ENCODE measurements at regions not wholly inside any gene's neighbourhood (a gene's known extent, or its start where the extent isn't known, plus 50 kb on each side); places are given as distances from the start of the nearest gene placed in this dataset.
A peak's percentile ranks its signal among the peaks of the same experiment; 100 is the strongest.

DNA sequence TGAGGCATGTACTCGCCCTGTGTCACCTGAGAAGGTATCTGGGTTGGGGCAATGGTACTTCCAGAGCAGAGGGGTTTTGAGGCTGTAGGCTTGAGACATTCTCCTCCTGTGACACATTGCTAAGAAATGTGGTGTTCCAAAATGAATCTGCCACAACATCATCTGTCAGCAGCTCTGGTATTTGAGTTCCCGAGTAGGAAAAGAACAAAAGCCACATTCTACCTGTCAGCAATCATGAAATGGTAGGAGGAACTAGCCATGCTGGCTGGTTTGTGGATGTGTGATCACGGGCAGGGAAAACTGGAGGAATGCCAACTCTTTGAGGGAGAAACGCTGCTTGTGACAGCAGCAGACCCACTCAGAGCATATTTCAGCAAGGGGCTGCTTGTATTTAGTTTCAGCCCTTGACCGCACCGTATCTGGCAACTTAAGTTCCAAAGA lies 579.4 kb upstream of the TBL1XR1 start:
- Histone ChIP-seq H3K4me1 (ENCODE audit: low read length) (peaks cover 34% of the 10 kb centered on the region), H3K4me3 (ENCODE audit: low read length) (no peak overlapping the region), H3K9ac (ENCODE audit: low read length) (no peak overlapping the region), H3K36me3 (replicated peaks; ENCODE audit: insufficient read depth, low read length) (no peaks in the 10 kb centered on the region), H4K20me1 (ENCODE audit: insufficient read depth, low read length) (no peaks in the 10 kb centered on the region), H3K27me3 (replicated peaks; ENCODE audit: insufficient read depth, low read length) (no peaks in the 10 kb centered on the region), H3F3A (ENCODE audit: insufficient read depth, low read length) (no peaks in the 10 kb centered on the region; the same call in 1 of the 2 replicates), H3K27ac (ENCODE audit: low read length) (no peak overlapping the region), H2AFZ (ENCODE audit: low read length) (no peak overlapping the region), H3K4me2 (ENCODE audit: low read depth, low read length) (no peak overlapping the region), H3K9me3 (replicated peaks; ENCODE audit: insufficient read depth, low read length) (no peaks in the 10 kb centered on the region), H3K79me2 (ENCODE audit: low read length) (no peaks in the 10 kb centered on the region), H3K9me2 (replicated peaks; ENCODE audit: insufficient read depth, low read length) (no peaks in the 10 kb centered on the region)
- TF ChIP-seq, protein P1, sequence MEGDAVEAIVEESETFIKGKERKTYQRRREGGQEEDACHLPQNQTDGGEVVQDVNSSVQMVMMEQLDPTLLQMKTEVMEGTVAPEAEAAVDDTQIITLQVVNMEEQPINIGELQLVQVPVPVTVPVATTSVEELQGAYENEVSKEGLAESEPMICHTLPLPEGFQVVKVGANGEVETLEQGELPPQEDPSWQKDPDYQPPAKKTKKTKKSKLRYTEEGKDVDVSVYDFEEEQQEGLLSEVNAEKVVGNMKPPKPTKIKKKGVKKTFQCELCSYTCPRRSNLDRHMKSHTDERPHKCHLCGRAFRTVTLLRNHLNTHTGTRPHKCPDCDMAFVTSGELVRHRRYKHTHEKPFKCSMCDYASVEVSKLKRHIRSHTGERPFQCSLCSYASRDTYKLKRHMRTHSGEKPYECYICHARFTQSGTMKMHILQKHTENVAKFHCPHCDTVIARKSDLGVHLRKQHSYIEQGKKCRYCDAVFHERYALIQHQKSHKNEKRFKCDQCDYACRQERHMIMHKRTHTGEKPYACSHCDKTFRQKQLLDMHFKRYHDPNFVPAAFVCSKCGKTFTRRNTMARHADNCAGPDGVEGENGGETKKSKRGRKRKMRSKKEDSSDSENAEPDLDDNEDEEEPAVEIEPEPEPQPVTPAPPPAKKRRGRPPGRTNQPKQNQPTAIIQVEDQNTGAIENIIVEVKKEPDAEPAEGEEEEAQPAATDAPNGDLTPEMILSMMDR (IDR thresholded peaks at IDR 0.05; ENCODE audit: low read length) = no peak
- TF ChIP-seq EZH2 (optimal IDR thresholded peaks at IDR 0.05; ENCODE audit: low read depth, low read length) (no peak), EZH2phosphoT487 (IDR thresholded peaks at IDR 0.05; ENCODE audit: low read length) (no peak)
- no peak for DNase-seq

DNA sequence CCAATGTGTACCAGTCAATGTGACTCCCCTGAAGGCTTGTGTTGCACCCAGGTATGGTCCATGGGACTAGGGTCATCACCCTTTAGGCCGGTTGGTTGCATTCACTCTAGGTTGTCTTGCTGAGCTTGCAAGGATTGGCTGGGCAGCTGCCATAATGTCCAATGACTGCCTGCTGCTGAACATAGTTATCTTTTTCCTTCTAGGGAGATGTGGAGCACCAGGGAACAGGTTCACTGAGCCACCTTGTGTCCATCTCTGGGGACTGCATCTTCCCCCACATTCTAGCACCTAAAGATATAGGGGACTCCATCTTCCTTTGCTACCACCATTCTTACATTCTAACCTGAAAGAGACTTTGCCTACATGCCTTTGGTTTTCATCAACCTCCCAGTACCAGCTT lies 580.4 kb upstream of the TBL1XR1 start:
- Histone ChIP-seq H3F3A (ENCODE audit: insufficient read depth, low read length) (no peaks in the 10 kb centered on the region; the same call in 1 of the 2 replicates), H3K79me2 (ENCODE audit: low read length) (no peaks in the 10 kb centered on the region), H3K36me3 (replicated peaks; ENCODE audit: insufficient read depth, low read length) (no peaks in the 10 kb centered on the region), H3K4me2 (ENCODE audit: low read depth, low read length) (0 out of 2 replicates have a peak overlapping the region, but pooled peaks have one; percentile 21), H3K4me1 (ENCODE audit: low read length) (peaks cover 34% of the 10 kb centered on the region), H4K20me1 (ENCODE audit: insufficient read depth, low read length) (no peaks in the 10 kb centered on the region), H3K9me2 (replicated peaks; ENCODE audit: insufficient read depth, low read length) (no peaks in the 10 kb centered on the region), H3K27ac (ENCODE audit: low read length) (no peak overlapping the region), H3K27me3 (replicated peaks; ENCODE audit: insufficient read depth, low read length) (no peaks in the 10 kb centered on the region), H2AFZ (ENCODE audit: low read length) (peak overlapping the region; percentile 5; the same call in 1 of the 2 replicates), H3K9ac (ENCODE audit: low read length) (no peak overlapping the region), H3K9me3 (replicated peaks; ENCODE audit: insufficient read depth, low read length) (no peaks in the 10 kb centered on the region), H3K4me3 (ENCODE audit: low read length) (no peak overlapping the region)
- TF ChIP-seq, protein P1 (IDR thresholded peaks at IDR 0.05; ENCODE audit: low read length) = peak; percentile 85
- TF ChIP-seq EZH2 (optimal IDR thresholded peaks at IDR 0.05; ENCODE audit: low read depth, low read length) = no peak
- DNase-seq = peak; percentile 72

DNA sequence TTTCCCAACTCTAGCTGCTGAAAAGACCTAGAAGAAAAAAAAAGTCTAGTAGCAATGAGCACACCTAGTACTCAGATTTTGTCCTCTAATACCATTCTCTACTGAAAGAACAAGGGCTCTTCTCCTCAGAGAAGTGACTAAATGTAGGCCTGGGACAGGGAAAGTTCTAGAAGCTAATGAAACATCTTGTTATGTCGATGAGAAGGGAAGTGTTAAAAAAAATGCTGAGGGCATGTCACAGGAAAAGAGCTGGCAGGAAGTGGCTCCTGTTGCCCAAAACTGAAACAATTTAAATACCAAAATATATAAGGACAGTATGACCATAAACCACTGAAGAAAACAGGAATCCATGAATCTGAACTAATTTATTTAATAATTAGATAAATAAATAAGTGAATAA lies 581.4 kb upstream of the TBL1XR1 start:
- H3K27me3 ChIP-seq (replicated peaks; ENCODE audit: insufficient read depth, low read length) = no peaks in the 10 kb centered on the region
- peak overlapping the region; percentile 21; the same call in 1 of the 2 replicates for H3K4me2 ChIP-seq (ENCODE audit: low read depth, low read length)
- H3K4me1 ChIP-seq (ENCODE audit: low read length) = peaks cover 25% of the 10 kb centered on the region
- H4K20me1 ChIP-seq (ENCODE audit: insufficient read depth, low read length) = no peaks in the 10 kb centered on the region
- H3K4me3 ChIP-seq (ENCODE audit: low read length) = no peak overlapping the region
- no peak overlapping the region for H3K9ac ChIP-seq (ENCODE audit: low read length)
- peak overlapping the region; percentile 25; the same call in 1 of the 2 replicates for H3K27ac ChIP-seq (ENCODE audit: low read length)
- no peak overlapping the region for H2AFZ ChIP-seq (ENCODE audit: low read length)
- H3F3A ChIP-seq (ENCODE audit: insufficient read depth, low read length) = no peaks in the 10 kb centered on the region; the same call in 1 of the 2 replicates
- DNase-seq = peak; percentile 71
- H3K9me3 ChIP-seq (replicated peaks; ENCODE audit: insufficient read depth, low read length) = no peaks in the 10 kb centered on the region
- no peaks in the 10 kb centered on the region for H3K79me2 ChIP-seq (ENCODE audit: low read length)
- H3K36me3 ChIP-seq (replicated peaks; ENCODE audit: insufficient read depth, low read length) = no peaks in the 10 kb centered on the region
- TF ChIP-seq, protein P1 (IDR thresholded peaks at IDR 0.05; ENCODE audit: low read length) = no peak
- TF ChIP-seq EZH2 (optimal IDR thresholded peaks at IDR 0.05; ENCODE audit: low read depth, low read length) = no peak
- no peak for TF ChIP-seq EZH2phosphoT487 (IDR thresholded peaks at IDR 0.05; ENCODE audit: low read length)
- H3K9me2 ChIP-seq (replicated peaks; ENCODE audit: insufficient read depth, low read length) = no peaks in the 10 kb centered on the region

Data from MM.1S (cell line).